DOHH2 (cell line): ENCODE measurements at regions not wholly inside any gene's neighbourhood (a gene's known extent, or its start where the extent isn't known, plus 50 kb on each side); places are given as distances from the start of the nearest gene placed in this dataset.
"Not testable (repeated sequence)": the region's sequence is repeated elsewhere in the genome, so short reads cannot be mapped to it uniquely, and the experiment has no call there.

Experiments used
- CTCF ChIP-seq: fragments of 200-600 bp; sonication (generic); IDR thresholded peaks from one replicate; pipeline ENCODE4 v1.5.1; 2014; ENCODE audit warnings: antibody characterized with exemption, mild to moderate bottlenecking, low read depth, low read length; ENCODE audit not compliant: poor library complexity, severe bottlenecking
- EZH2phosphoT487 ChIP-seq: fragments of 200-600 bp; sonication (generic); IDR thresholded peaks from 2 replicates; pipeline ENCODE4 v1.6.1; 2017; ENCODE audit warnings: borderline replicate concordance, mild to moderate bottlenecking, antibody characterized with exemption, low read length, moderate library complexity, mixed read lengths

GRCh38 chr6:57730726-57731125 lies 413.3 kb downstream of the PRIM2 start:
- TF ChIP-seq CTCF, EZH2phosphoT487: not testable (repeated sequence)
